ENCODE measurements at regions not wholly inside any gene's neighbourhood (a gene's known extent, or its start where the extent isn't known, plus 50 kb on each side); places are given as distances from the start of the nearest gene placed in this dataset.

GRCh38 chrX:8906299-8906938 lies 105.2 kb upstream of the FAM9A start:
- no peaks in the 10 kb centered on the region for H3K9me3 ChIP-seq
- no peaks in the 10 kb centered on the region for H3K36me3 ChIP-seq (ENCODE audit: insufficient read depth in 1 of 2, low read depth in 1 of 2)
- no peak overlapping the region for H3K27ac ChIP-seq
- DNase-seq (no peak), ATAC-seq (no peak)
- no peak overlapping the region for H3K4me3 ChIP-seq
- WGBS, 3 donors = 37 to 54% (median 37%) methylated on average over 9 of the region's 9 CpGs
- intact Hi-C loops (cut with DNase I) = no loop called here
- no peaks in the 10 kb centered on the region for H3K4me1 ChIP-seq
- no peak for TF ChIP-seq CTCF (IDR thresholded peaks at IDR 0.05)
- peaks cover 0 to 8% (median 0%) of the 10 kb centered on the region in 3 donors for H3K27me3 ChIP-seq (ENCODE audit: insufficient read depth in 3 of 3, low read length in 2 of 3)

- H3K27ac ChIP-seq = no peak overlapping the region
- intact Hi-C loops (cut with DNase I) = no loop called here
- 29 to 44% (median 32%) methylated on average over 4 of the region's 4 CpGs for WGBS, 3 donors
- no peak for TF ChIP-seq CTCF (IDR thresholded peaks at IDR 0.05)
- peaks cover 9% of the 10 kb centered on the region for H3K9me3 ChIP-seq
- DNase-seq = no peak
- H3K27me3 ChIP-seq (ENCODE audit: insufficient read depth in 3 of 3, low read length in 2 of 3) = peaks cover 0 to 2% (median 0%) of the 10 kb centered on the region in 3 donors
- no peaks in the 10 kb centered on the region for H3K4me1 ChIP-seq
- no peak for ATAC-seq
- no peaks in the 10 kb centered on the region for H3K36me3 ChIP-seq (ENCODE audit: insufficient read depth in 1 of 2, low read depth in 1 of 2)
- no peak overlapping the region for H3K4me3 ChIP-seq
Measured at GRCh38 chrX:8897259-8897658, 96.1 kb upstream of the FAM9A start.

- no peak overlapping the region for H3K27ac ChIP-seq
- ATAC-seq (no peak), DNase-seq (no peak)
- TF ChIP-seq CTCF (IDR thresholded peaks at IDR 0.05) = no peak
- H3K4me1 ChIP-seq = no peaks in the 10 kb centered on the region
- 82 to 100% (median 94%) methylated on average over 1 of the region's 1 CpG for WGBS, 3 donors
- intact Hi-C loops (cut with DNase I) = no loop called here
- peaks cover 20% of the 10 kb centered on the region for H3K9me3 ChIP-seq
- H3K27me3 ChIP-seq (ENCODE audit: insufficient read depth in 3 of 3, low read length in 2 of 3) = peaks cover 0 to 4% (median 0%) of the 10 kb centered on the region in 3 donors
- no peak overlapping the region for H3K4me3 ChIP-seq
- H3K36me3 ChIP-seq (ENCODE audit: insufficient read depth in 1 of 2, low read depth in 1 of 2) = no peaks in the 10 kb centered on the region
Measured at GRCh38 chrX:8890794-8891193, 89.6 kb upstream of the FAM9A start.

- H3K4me1 ChIP-seq = no peaks in the 10 kb centered on the region
- peaks cover 0 to 4% (median 0%) of the 10 kb centered on the region in 3 donors for H3K27me3 ChIP-seq (ENCODE audit: insufficient read depth in 3 of 3, low read length in 2 of 3)
- no peak overlapping the region for H3K27ac ChIP-seq
- intact Hi-C loops (cut with DNase I) = no loop called here
- H3K9me3 ChIP-seq = peaks cover 12% of the 10 kb centered on the region
- H3K4me3 ChIP-seq = no peak overlapping the region
- ATAC-seq = no peak
- WGBS, 3 donors = 31 to 49% (median 33%) methylated on average over 3 of the region's 3 CpGs
- DNase-seq = no peak
- no peak for TF ChIP-seq CTCF (IDR thresholded peaks at IDR 0.05)
- no peaks in the 10 kb centered on the region for H3K36me3 ChIP-seq (ENCODE audit: insufficient read depth in 1 of 2, low read depth in 1 of 2)
Measured at GRCh38 chrX:8887004-8887403, 85.8 kb upstream of the FAM9A start.

- Histone ChIP-seq H3K36me3 (ENCODE audit: insufficient read depth in 1 of 2, low read depth in 1 of 2) (no peaks in the 10 kb centered on the region), H3K4me1 (no peaks in the 10 kb centered on the region), H3K4me3 (no peak overlapping the region), H3K27ac (no peak overlapping the region), H3K9me3 (no peaks in the 10 kb centered on the region), H3K27me3 (ENCODE audit: insufficient read depth in 3 of 3, low read length in 2 of 3) (no peaks in the 10 kb centered on the region)
- WGBS, 3 donors = 44 to 64% (median 61%) methylated on average over 4 of the region's 4 CpGs
- DNase-seq (no peak), ATAC-seq (no peak)
- intact Hi-C loops (cut with DNase I) = no loop called here
- TF ChIP-seq CTCF (IDR thresholded peaks at IDR 0.05) = no peak
Measured at GRCh38 chrX:8879750-8880149, 78.6 kb upstream of the FAM9A start.

Measured in psoas muscle (tissue), 7 donors.